ENCODE measurements at regions not wholly inside any gene's neighbourhood (a gene's known extent, or its start where the extent isn't known, plus 50 kb on each side); places are given as distances from the start of the nearest gene placed in this dataset.

DNA sequence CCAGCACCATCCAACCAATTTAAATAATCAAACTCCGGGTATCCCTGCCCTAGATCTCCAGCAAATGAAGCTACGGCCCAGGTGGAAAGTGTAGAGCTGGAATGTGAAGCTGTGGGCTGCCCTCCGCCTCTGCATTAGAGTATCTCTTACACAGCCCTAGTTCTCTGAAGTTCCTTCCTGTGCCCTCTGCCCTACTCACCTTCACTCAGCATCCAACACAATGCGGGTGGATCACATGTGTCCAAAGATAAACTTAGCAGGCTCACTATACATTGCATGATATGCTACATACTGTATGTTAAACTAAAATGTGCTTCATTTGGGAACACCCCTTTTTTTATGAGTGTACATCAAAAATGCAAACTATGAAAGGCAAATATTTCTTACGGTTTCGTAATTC is 70.0 kb upstream of the RAD23B start:
- DNase-seq = no peak

DNA sequence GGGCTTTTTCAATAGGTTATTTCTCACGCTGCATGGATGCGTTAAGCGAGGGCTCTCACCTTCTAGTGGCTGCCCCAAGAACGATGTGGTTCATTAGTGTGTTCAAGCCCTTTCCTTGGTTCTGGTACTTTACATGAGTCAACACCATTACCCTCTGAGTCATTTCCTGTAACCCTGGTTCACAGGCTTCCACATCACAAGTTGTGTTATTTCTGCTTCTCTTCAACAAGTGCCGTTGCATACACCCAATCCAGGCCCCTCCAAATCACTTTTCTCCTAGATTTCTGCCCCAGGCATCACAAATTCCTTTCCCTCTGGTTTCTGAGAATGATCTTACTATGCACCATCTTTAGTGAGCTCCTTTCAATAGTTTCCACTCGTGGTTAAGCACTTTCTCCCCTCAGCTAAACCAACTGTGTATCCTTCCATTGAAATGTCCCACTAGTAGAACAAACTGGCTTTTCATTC is 69.5 kb upstream of the RAD23B start:
- DNase-seq = peak; percentile 2 to 23

DNA sequence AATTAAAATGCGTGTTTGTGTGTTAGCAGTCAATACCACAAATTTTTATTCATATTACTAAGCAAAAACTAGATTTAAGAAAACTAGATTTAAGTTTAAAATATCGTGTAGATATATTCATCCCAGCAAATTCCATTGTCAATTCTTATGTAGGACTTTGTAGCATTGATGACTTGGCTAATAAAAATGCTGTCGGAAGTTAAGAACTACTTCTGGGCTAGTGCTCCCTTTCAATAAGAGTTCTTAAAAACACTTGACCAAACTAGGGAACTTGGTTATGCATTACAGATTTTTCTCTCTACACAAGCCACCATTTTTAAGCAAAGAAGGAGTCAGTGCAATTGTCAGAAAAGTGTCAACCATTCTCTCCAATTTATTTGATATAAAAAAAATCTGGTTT is 68.7 kb upstream of the RAD23B start:
- DNase-seq = no peak

DNA sequence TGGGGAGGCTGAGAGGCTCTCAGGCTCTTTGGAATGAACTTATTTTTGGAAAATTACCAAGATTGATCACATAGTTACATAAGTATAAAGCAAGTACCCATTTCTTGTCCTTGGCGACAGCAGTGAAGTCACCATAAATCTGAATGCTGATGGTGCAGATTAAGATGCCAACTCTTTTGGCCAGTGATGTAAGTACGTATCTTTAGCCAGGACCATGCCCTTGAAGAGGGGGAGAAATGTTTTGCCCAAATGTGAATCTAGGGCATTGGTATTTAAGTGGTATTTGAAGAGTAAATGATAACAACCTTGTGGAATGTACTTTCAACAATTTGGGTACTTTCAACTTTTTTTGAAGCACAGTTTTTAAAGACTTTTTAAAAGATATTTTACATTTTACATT is 68.2 kb upstream of the RAD23B start:
- no peak for DNase-seq

DNA sequence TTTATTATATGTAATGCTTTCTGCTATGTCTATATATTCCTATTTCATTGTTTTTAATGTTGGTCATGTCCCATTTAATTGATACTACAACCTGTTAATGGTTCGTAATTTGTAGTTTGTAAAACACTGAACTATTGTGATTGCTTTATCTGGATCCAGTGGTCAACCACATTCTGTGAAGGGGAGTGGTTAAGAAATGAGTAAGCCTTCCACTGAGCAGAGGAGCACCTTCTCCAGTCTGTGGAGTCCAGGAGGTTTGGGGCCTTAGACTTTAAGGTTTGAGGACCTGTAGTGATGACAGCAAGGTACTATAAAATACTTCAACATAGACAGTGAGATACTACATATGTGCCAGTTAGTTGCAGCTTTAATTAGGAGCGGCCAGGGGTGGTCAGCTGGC is 67.7 kb upstream of the RAD23B start:
- no peak for DNase-seq

DNA sequence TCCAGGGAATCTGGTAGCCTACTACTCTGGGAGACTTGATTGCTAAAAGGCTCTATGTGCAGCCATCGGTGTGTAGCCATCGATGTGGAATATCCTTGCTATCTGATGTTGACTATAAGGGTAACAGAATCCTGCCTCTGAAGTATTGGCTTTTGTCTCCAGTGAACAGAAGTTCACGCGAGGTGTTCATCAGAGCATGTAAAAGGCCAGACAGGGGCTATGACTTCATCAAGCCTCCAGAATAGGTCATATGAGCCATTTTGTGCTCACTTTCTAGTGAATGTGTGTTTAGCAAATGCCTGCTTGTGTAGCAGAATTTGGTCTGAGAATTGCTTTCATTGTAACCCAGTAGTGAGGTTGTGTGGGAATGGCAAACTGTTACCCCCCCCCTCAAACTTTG is 66.8 kb upstream of the RAD23B start:
- no peak for DNase-seq

DNA sequence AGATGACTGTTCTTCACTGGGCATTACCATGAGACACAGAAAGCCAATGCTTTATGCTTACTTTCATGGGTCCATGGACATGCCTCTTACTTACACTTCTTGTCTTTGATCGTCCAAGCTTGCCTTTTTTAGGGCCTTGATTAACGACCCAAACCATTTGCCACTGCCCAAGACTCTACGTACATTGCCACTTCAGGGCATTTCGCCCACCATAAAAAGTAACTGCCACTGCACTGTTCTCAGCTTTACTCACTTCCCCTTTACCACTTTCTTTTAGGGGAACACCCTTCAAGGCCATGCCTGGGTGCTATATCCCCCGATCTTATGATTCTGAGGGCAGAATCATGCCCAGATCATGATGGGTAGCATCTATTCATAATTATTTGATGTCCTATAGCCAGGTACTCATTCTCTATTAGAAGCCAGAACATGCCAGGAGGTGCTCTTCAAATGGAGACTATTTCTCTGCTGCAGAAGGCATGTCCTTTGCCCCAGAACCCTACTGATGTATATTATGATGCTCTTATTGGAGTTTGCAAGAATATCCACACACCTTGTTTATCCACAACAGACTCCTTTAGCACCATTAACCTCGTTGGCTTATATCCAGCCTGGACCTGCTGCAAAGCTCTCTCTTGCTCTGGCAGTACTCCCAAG is 64.1 kb upstream of the RAD23B start:
- no peak for DNase-seq

DNA sequence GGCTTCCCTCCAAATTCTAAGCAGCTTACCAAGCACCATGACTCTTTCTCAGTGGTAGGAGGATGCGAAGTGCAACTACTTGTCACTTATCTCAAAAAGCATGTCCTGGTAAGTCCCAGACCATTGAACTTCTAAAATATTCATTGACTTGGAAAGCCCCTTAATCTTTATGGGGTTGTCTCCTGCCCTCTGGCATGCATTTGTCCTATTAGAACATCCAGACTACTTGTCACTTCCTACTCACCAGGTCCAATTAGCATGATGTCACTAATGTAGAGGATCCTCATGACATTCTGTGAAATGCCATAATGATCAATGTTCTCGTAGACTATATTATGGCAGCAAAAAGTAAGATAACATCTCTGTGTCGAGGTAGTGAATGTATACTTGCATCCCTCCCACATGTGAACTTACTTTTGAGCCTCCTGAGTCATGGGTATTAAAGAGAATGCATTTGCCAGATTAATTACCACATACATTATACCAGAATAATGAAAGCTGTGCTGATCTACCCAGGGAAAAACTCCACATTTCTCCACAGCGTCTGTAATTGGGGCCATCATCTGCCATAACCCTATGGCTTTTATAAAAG is 63.5 kb upstream of the RAD23B start:
- DNase-seq = no peak

DNA sequence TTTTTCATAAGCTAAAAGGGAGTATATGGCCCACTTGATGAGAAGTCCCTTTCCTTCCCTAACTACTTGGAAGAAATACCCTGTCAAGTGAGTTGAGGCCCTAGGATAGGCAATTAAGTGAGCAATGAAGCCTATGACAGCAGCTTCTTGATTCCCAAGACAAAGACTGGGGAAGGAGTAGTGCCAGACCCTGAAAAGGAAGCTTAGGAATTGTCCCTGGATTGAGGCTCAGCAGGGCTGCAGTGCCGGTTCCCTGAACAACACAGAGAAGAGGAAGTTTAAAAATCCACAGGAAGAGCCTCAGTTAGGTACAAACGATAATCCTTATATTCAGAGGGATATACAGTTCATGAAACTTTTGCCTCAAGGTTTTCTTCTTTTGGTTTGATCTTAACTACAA is 61.8 kb upstream of the RAD23B start:
- no peak for DNase-seq

DNA sequence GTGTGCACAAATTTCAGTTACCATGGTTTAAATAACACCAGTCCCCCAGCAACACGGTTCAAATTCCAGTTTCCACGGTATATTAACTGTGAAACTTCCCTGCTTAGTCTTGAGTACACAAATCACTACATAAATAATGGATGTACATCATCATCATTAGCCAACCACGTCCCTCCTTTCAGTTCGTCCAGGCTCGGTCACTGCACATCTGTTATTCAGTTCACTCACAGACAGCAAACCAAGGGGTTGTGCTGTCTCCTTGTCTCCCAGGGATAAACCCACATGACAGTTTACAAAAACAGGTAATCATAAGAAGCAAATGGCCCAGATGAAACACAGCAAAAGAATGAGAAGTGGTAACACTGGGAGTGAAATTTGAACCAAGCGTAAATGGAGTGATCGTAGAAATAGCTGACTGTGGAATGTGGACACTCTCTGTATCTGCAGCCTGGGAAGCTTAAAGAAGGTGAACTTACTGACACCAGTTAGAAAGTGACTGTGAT is 61.0 kb upstream of the RAD23B start:
- no peak for DNase-seq

DNA sequence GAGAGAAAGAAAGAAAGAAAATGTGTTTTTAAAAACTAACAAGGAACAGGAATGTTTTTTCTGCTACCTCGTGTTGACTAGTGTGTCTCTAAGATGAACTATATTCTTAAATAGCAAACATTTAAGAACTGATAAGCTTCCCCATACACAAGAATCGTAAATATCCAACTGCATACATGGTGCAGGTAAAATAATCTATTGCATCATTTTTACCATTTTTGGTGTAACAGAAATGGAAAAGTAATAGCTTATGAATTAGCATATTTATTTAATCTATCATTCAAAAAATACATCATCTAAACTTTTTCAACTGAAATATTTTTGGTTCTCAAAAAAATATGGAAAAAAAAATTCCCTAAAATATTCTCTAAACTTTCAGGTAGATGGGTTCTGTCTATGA is 59.7 kb upstream of the RAD23B start:
- DNase-seq = no peak

DNA sequence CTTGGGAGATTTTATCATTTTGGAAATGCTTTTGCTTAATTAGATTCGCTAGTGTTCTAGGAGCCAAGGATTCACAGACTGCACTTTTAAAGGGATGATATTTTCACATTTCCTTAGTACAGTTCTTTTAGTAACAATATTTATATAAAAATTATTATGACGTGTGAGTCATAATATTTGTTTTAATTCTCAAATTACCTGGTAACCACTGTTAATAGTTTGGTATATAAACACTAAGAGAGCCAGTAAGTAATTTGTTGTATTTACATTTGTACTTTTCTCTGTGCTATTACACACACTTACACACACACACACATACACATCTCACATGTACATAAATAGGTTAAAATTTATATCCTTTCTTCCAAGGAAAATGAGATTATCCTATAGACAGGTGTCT is 58.8 kb upstream of the RAD23B start:
- DNase-seq = no peak

DNA sequence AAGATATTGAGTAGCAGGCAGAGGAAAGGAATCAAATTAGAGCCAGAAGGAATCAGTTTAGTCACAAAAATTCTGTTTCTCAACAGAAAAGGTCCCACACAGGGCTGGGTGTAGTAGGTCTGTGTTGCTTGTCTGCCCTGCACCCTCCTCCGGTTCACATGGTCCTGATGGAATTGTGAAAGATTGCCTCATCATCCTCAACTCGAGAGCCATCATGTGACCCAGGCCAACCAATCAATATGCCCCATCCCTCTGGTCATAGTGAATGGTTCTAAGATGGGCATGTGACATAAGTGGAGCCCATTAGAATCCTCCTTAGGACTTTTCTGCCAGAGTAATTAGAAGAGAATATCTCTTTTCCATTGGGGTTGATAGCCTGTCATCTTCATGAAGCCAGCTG is 56.7 kb upstream of the RAD23B start:
- no peak for DNase-seq

DNA sequence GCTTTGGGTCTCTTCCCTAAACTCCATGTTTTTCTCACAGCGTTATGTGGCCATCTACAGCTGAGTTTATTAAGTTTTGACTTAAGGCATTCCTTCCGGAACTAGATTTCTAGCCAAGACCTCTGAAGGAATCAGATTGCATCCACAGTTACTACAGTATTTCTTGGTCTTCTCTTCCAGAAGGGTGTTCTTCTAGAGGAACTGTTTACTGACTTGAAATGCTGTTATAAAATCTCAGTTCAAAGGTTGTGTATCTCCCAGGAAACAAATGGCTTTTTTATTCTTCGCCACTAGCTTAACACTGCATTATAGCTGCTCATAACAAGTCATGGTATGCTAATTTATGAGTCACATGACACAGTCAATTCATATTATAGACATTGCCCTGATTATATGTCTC is 55.3 kb upstream of the RAD23B start:
- DNase-seq = no peak

DNA sequence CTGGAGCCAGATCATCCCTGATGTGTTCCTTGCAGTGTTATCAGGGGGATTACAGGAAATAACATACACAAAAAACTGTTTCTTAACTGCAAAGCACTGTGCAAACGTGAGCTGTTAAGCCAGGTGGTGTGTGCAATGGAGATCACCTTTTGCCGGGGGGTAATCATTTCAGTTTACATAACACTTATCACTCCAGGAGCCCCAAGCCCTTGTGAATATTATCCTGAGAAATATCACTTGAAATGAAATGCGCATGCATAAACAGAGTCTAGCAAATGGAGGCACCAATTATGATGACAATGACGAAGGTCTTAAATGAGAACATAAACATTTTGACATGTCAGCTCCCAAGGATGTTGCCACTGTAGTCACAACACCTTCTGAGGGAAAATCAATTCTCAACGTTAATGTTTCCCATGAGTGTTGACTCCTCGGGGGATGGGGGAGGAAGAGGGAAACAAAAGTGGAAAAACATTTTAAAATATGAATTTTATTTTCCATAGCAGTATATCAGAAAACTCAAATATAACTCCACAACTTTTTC is 54.5 kb upstream of the RAD23B start:
- DNase-seq = no peak

DNA sequence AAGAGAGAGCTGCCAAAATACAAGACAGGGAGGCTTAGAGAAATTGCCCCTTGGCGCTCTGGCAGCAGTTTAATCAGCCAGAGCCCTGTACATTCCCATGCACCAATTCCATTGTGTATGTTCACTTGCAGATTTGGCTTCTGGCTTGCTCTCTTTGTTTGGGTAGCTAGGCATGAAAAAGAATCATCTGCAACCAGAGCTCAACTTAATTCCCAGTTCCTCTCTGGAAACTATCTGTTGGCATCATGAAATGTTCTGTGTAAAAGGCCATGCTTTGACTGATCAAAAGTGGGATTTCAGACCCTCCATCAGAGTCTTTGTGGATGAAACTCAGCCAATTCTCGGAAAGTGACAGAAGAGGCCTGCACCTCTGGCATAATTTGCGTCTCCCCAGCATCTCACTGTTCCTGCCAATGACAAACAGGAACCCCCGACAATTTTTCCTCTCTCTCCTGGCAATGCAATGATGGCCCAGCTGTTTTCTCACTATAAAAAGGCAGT is 53.8 kb upstream of the RAD23B start:
- no peak for DNase-seq

Measured in stimulated activated CD4-positive, alpha-beta T cell treated with anti-CD3 and anti-CD28 coated beads, Interleukin-4, amount 100 ng/mL, for 4 hours (primary cell).